ENCODE measurements at regions not wholly inside any gene's neighbourhood (a gene's known extent, or its start where the extent isn't known, plus 50 kb on each side); places are given as distances from the start of the nearest gene placed in this dataset.

GRCh38 chr18:47749600-47749973 lies 180.9 kb downstream of the SMAD2 start:
- no peak for TF ChIP-seq CTCF (conservative IDR thresholded peaks at IDR 0.05; ENCODE audit: control insufficient read depth, insufficient read depth, low read depth, low read length)
- no peak overlapping the region for H3K4me3 ChIP-seq (ENCODE audit: control insufficient read depth, low read depth, low read length)
- no peak for DNase-seq (ENCODE audit: low read depth)

- DNase-seq (ENCODE audit: low read depth) = peak; percentile 58
- peak; percentile 55 for TF ChIP-seq CTCF (conservative IDR thresholded peaks at IDR 0.05; ENCODE audit: control insufficient read depth, insufficient read depth, low read depth, low read length)
- H3K4me3 ChIP-seq (ENCODE audit: control insufficient read depth, low read depth, low read length) = peak overlapping the region; percentile 29
These were observed 181.4 kb downstream of the SMAD2 start for GRCh38 chr18:47748847-47749599.

- no peak for TF ChIP-seq CTCF (conservative IDR thresholded peaks at IDR 0.05; ENCODE audit: control insufficient read depth, insufficient read depth, low read depth, low read length)
- H3K4me3 ChIP-seq (ENCODE audit: control insufficient read depth, low read depth, low read length) = no peak overlapping the region
- no peak for DNase-seq (ENCODE audit: low read depth)
These were observed 182.2 kb downstream of the SMAD2 start for GRCh38 chr18:47748093-47748796.

GRCh38 chr18:47747260-47747795 lies 183.1 kb downstream of the SMAD2 start:
- no peak for DNase-seq (ENCODE audit: low read depth)
- no peak overlapping the region for H3K4me3 ChIP-seq (ENCODE audit: control insufficient read depth, low read depth, low read length)
- TF ChIP-seq CTCF (conservative IDR thresholded peaks at IDR 0.05; ENCODE audit: control insufficient read depth, insufficient read depth, low read depth, low read length) = no peak

- DNase-seq (ENCODE audit: low read depth) = no peak
- no peak overlapping the region for H3K4me3 ChIP-seq (ENCODE audit: control insufficient read depth, low read depth, low read length)
- TF ChIP-seq CTCF (conservative IDR thresholded peaks at IDR 0.05; ENCODE audit: control insufficient read depth, insufficient read depth, low read depth, low read length) = no peak
These were observed 183.8 kb downstream of the SMAD2 start for GRCh38 chr18:47746615-47747014.

GRCh38 chr18:47745227-47745626 lies 185.2 kb downstream of the SMAD2 start:
- no peak for DNase-seq (ENCODE audit: low read depth)
- TF ChIP-seq CTCF (conservative IDR thresholded peaks at IDR 0.05; ENCODE audit: control insufficient read depth, insufficient read depth, low read depth, low read length) = no peak
- H3K4me3 ChIP-seq (ENCODE audit: control insufficient read depth, low read depth, low read length) = no peak overlapping the region
